ENCODE measurements at regions not wholly inside any gene's neighbourhood (a gene's known extent, or its start where the extent isn't known, plus 50 kb on each side); places are given as distances from the start of the nearest gene placed in this dataset.
"Not testable (repeated sequence)": the region's sequence is repeated elsewhere in the genome, so short reads cannot be mapped to it uniquely, and the experiment has no call there.

- DNase-seq (ENCODE audit: low spot score): not testable (repeated sequence)
These were observed 56.2 kb upstream of the ZSCAN2 start for GRCh38 chr15:84544586-84544985.

GRCh38 chr15:84547150-84547549, 53.7 kb upstream of the ZSCAN2 start:
- not testable (repeated sequence) for DNase-seq (ENCODE audit: low spot score)

DNA sequence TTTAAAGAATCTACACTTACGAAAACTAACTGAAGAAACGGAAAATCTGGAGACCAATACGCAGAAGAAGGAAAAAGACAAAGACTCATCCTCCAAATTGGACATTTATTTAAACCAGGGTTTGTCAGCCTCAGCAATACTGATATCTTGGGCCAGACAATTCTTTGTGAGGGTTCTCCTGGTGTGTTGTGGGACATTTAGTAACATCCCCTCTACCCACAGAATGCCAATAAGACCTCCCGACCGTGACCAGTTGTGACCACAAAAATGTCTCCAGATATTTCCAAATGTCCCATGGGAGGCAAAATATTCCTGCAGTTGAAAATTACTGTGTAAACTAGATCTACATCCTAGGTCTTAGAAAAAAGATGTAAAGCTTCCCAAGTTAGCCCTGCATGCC, 50.3 kb upstream of the ZSCAN2 start:
- DNase-seq (ENCODE audit: low spot score): not testable (repeated sequence)
